Spleen (tissue), 7 donors: ENCODE measurements at regions not wholly inside any gene's neighbourhood (a gene's known extent, or its start where the extent isn't known, plus 50 kb on each side); places are given as distances from the start of the nearest gene placed in this dataset.

Source experiments
- CTCF ChIP-seq, 11 experiments: fragments of 200-600 bp in 7 of 11; fragments of 450-650 bp in 4 of 11; sonication (generic) in 4 of 11; IDR thresholded peaks in 8 of 11; conservative IDR thresholded peaks in 3 of 11; 1 replicate in 7 of 11; 2 replicates in 4 of 11; pipeline versions ENCODE4 v1.4.0 to v1.8.0; 2016 to 2021; ENCODE audit warnings: antibody characterized with exemption in 11 of 11, inconsistent platforms in 4 of 11, mild to moderate bottlenecking in 1 of 11
- POLR2A ChIP-seq, 3 donors: fragments of 450-650 bp; IDR thresholded peaks; one replicate each; pipeline ENCODE4 v1.5.1; 2017; ENCODE audit warnings: antibody characterized with exemption in 3 of 3, mild to moderate bottlenecking in 1 of 3
- POLR2AphosphoS5 ChIP-seq, 3 donors: sonication (generic); formaldehyde crosslinking; IDR thresholded peaks; one replicate each; pipeline ENCODE4 v1.5.1; 2017; ENCODE audit warnings: antibody characterized with exemption in 3 of 3
- donor health status: DM: no; HTN: no; CAD: no; lungs with moderate emphysema.
- donor health status: DM: no; HTN: no; CAD: no.
- donor health status: DM: no; HTN: no; CAD: no.

- TF ChIP-seq CTCF (IDR thresholded peaks at IDR 0.05 in 8 of 11, conservative IDR thresholded peaks at IDR 0.05 in 3 of 11) (peak in 4 of 11 experiments; percentile 17 to 51 (median 40)), POLR2A (IDR thresholded peaks at IDR 0.05) (no peak), POLR2AphosphoS5 (IDR thresholded peaks at IDR 0.05) (no peak)
These were observed 927.0 kb upstream of the CRIM1 start for GRCh38 chr2:35428548-35428947.
